ENCODE measurements at regions not wholly inside any gene's neighbourhood (a gene's known extent, or its start where the extent isn't known, plus 50 kb on each side); places are given as distances from the start of the nearest gene placed in this dataset.

GRCh38 chr18:6624661-6625311 lies 104.7 kb upstream of the ARHGAP28 start:
- CTCF ChIA-PET (ENCODE audit: low intra/inter-chr PET ratio), result no interaction called here
- no TSS peak for BruUV-seq (replicated peaks)
- 2% methylated on average over 5 of the region's 5 CpGs for WGBS (ENCODE audit: insufficient coverage, low coverage, missing lambda C conversion rate)

More at GRCh38 chr18:6624661-6625311, 104.7 kb upstream of the ARHGAP28 start:
- DNase-seq (ENCODE audit: extremely low read depth in 1 of 4, low spot score in 3 of 4) (no peak), ATAC-seq (no peak), FAIRE-seq (no peak)
- no peak overlapping the region for H2AFZ ChIP-seq (ENCODE audit: low read depth, low read length)
- H3K9me3 ChIP-seq (replicated peaks; ENCODE audit: control insufficient read depth, insufficient read depth, low read depth, low read length), result no peaks in the 10 kb centered on the region
- H3K4me2 ChIP-seq (ENCODE audit: insufficient read depth, low read length), result no peak overlapping the region
- no peaks in the 10 kb centered on the region for H3K4me1 ChIP-seq (replicated peaks in 1 of 2; ENCODE audit: control insufficient read depth in 2 of 2, insufficient read depth in 2 of 2, low read length in 2 of 2)
- peaks cover 8 to 10% of the 10 kb centered on the region in 2 experiments; a peak in 4 of 5 replicates for H3K27me3 ChIP-seq (ENCODE audit: control insufficient read depth in 2 of 2, insufficient read depth in 2 of 2, low read length in 2 of 2)
- intact Hi-C loops (cut with micrococcal nuclease), result no loop called here
- no peaks in the 10 kb centered on the region for H3K79me2 ChIP-seq (ENCODE audit: control insufficient read depth, insufficient read depth, low read length)
- no peak overlapping the region for H3K27ac ChIP-seq (ENCODE audit: extremely low read depth, low read depth, low read length)
- no peaks in the 10 kb centered on the region for H3K36me3 ChIP-seq (ENCODE audit: control insufficient read depth, insufficient read depth, low read length)
- no peak for TF ChIP-seq PPARD (CRISPR knock-in tag; IDR thresholded peaks at IDR 0.05)
- no peak for TF ChIP-seq CBX5 (IDR thresholded peaks at IDR 0.05; ENCODE audit: borderline replicate concordance, low read depth)
- TF ChIP-seq SNRNP70 (optimal IDR thresholded peaks at IDR 0.05; ENCODE audit: low read depth, low read length), result no peak
- TF ChIP-seq ATF7 (IDR thresholded peaks at IDR 0.05), result no peak
- TF ChIP-seq RBM39 (optimal IDR thresholded peaks at IDR 0.05; ENCODE audit: low read depth, low read length), result no peak
- no peak for TF ChIP-seq CXXC5 (CRISPR knock-in tag; IDR thresholded peaks at IDR 0.05)
- TF ChIP-seq ZNF354B (CRISPR knock-in tag; IDR thresholded peaks at IDR 0.05), result no peak
- no peak for TF ChIP-seq ZZZ3 (IDR thresholded peaks at IDR 0.05)
- no peak for TF ChIP-seq ZNF318 (IDR thresholded peaks at IDR 0.05; ENCODE audit: borderline replicate concordance in 1 of 2, low read depth in 1 of 2)
- no peak for TF ChIP-seq JUN (IDR thresholded peaks at IDR 0.05; ENCODE audit: borderline replicate concordance, low read depth, low read length)
- no peak for TF ChIP-seq JUN (CRISPR knock-in tag; IDR thresholded peaks at IDR 0.05; ENCODE audit: borderline replicate concordance)
- no peak for TF ChIP-seq CHD1 (IDR thresholded peaks at IDR 0.05; ENCODE audit: low read length)
- TF ChIP-seq RBM17 (IDR thresholded peaks at IDR 0.05; ENCODE audit: borderline replicate concordance, low read depth, low read length), result no peak
- H3K9me1 ChIP-seq (ENCODE audit: control insufficient read depth, insufficient read depth, low read length), result no peaks in the 10 kb centered on the region
- H4K20me1 ChIP-seq (replicated peaks; ENCODE audit: control insufficient read depth, insufficient read depth, low read length), result no peaks in the 10 kb centered on the region
- POLR2A ChIA-PET, result no interaction called here
- no peak overlapping the region for H3K9ac ChIP-seq (ENCODE audit: insufficient read depth in 1 of 2, low read depth in 2 of 2, low read length in 2 of 2)
- in situ Hi-C loops (cut with MboI), result no loop called here
- no peak overlapping the region for H3K4me3 ChIP-seq
